MCF 10A (cell line): ENCODE measurements at regions not wholly inside any gene's neighbourhood (a gene's known extent, or its start where the extent isn't known, plus 50 kb on each side); places are given as distances from the start of the nearest gene placed in this dataset.

Source experiments
- BruUV-seq: library from RNA; stranded (reverse); fragments of 400-500 nt; replicated peaks from 2 replicates; lab custom pipeline; 2021; lab: Mats Ljungman, UMichigan
- CTCF ChIA-PET: fragments of 300-600 bp; sonication (Branson Sonifier 250); formaldehyde crosslinking; extraction: SDS; loops from one replicate; lab custom pipeline; 2021; ENCODE audit warnings: antibody characterized with exemption, inconsistent platforms; lab: Yijun Ruan, JAX
- POLR2A ChIA-PET: fragments of 300-600, 350-650 bp; sonication (Branson Sonifier 250); formaldehyde crosslinking; extraction: SDS; loops from one replicate; lab custom pipeline; 2020; ENCODE audit warnings: antibody characterized with exemption, inconsistent platforms; lab: Yijun Ruan, JAX
- DNase-seq: peaks from one replicate; pipeline ENCODE4 v3.0.0-alpha.2; 2018; ENCODE audit not compliant: unreplicated experiment
- H3K27ac Mint-ChIP-seq: one replicate; pipeline ENCODE4 v1.8.0; 2022; ENCODE audit warnings: mild to moderate bottlenecking, low read depth, mixed read lengths; ENCODE audit not compliant: unreplicated experiment
- H3K27me3 Mint-ChIP-seq: one replicate; pipeline ENCODE4 v1.8.0; 2022; ENCODE audit warnings: mixed read lengths; ENCODE audit not compliant: insufficient read depth, unreplicated experiment
- H3K36me3 Mint-ChIP-seq: one replicate; pipeline ENCODE4 v1.8.0; 2022; ENCODE audit warnings: mild to moderate bottlenecking, moderate library complexity, mixed read lengths; ENCODE audit not compliant: insufficient read depth, unreplicated experiment
- H3K4me1 Mint-ChIP-seq: one replicate; pipeline ENCODE4 v1.8.0; 2022; ENCODE audit warnings: mixed read lengths; ENCODE audit not compliant: insufficient read depth, unreplicated experiment
- H3K4me3 Mint-ChIP-seq: one replicate; pipeline ENCODE4 v1.8.0; 2022; ENCODE audit warnings: mild to moderate bottlenecking, moderate library complexity, mixed read lengths; ENCODE audit not compliant: unreplicated experiment
- H3K9me3 Mint-ChIP-seq: one replicate; pipeline ENCODE4 v1.8.0; 2022; ENCODE audit warnings: mixed read lengths; ENCODE audit not compliant: unreplicated experiment
- CTCF ChIP-seq: fragments of 200-600 bp; IDR thresholded peaks from one replicate; pipeline ENCODE4 v1.8.0; 2022; ENCODE audit warnings: antibody characterized with exemption, mild to moderate bottlenecking; ENCODE audit not compliant: unreplicated experiment
- intact Hi-C: fragments of 100-400 bp; cut with micrococcal nuclease; formaldehyde crosslinking; loops from 2 replicates; pipeline ENCODE4 v1.14.1; 2022

- Mint-ChIP-seq H3K4me1 (no peaks in the 10 kb centered on the region), H3K27ac (no peak overlapping the region), H3K4me3 (no peak overlapping the region), H3K27me3 (peaks cover 61% of the 10 kb centered on the region), H3K9me3 (no peaks in the 10 kb centered on the region), H3K36me3 (no peaks in the 10 kb centered on the region)
- ChIA-PET CTCF (interaction anchor here (0.6 kb wide), 1 partner anchor 59 kb away, joined by 4 read pairs; no protein-coding TSS in a partner anchor), POLR2A (no interaction called here)
- no peak for DNase-seq
- intact Hi-C loops: no loop called here
- no peak for TF ChIP-seq CTCF
- BruUV-seq: no TSS peak
These were observed 399.0 kb upstream of the PCDH15 start for GRCh38 chr10:55200020-55200419.

- POLR2A ChIA-PET: no interaction called here
- H3K36me3 Mint-ChIP-seq: no peaks in the 10 kb centered on the region
- TF ChIP-seq CTCF: no peak
- DNase-seq: no peak
- intact Hi-C loops: no loop called here
- peaks cover 50% of the 10 kb centered on the region for H3K27me3 Mint-ChIP-seq
- no peak overlapping the region for H3K4me3 Mint-ChIP-seq
- no TSS peak for BruUV-seq
- CTCF ChIA-PET: interaction anchor here (0.6 kb wide), 1 partner anchor 380 kb away, joined by 3 read pairs; no protein-coding TSS in a partner anchor
- H3K27ac Mint-ChIP-seq: no peak overlapping the region
- no peaks in the 10 kb centered on the region for H3K4me1 Mint-ChIP-seq
- H3K9me3 Mint-ChIP-seq: no peaks in the 10 kb centered on the region
These were observed 390.3 kb upstream of the PCDH15 start for GRCh38 chr10:55191236-55191860.

- DNase-seq: no peak
- H3K36me3 Mint-ChIP-seq: no peaks in the 10 kb centered on the region
- no peaks in the 10 kb centered on the region for H3K4me1 Mint-ChIP-seq
- H3K27me3 Mint-ChIP-seq: peaks cover 52% of the 10 kb centered on the region
- no peak for TF ChIP-seq CTCF
- ChIA-PET POLR2A (no interaction called here), CTCF (interaction anchor here (0.6 to 0.7 kb wide), 2 partner anchors 10 to 447 kb away, joined by 3 to 4 read pairs; no protein-coding TSS in a partner anchor)
- no peaks in the 10 kb centered on the region for H3K9me3 Mint-ChIP-seq
- intact Hi-C loops: no loop called here
- H3K4me3 Mint-ChIP-seq: no peak overlapping the region
- H3K27ac Mint-ChIP-seq: no peak overlapping the region
- BruUV-seq: no TSS peak
These were observed 383.0 kb upstream of the PCDH15 start for GRCh38 chr10:55183993-55184392.

- Mint-ChIP-seq H3K27me3 (peaks cover 56% of the 10 kb centered on the region), H3K9me3 (no peaks in the 10 kb centered on the region), H3K4me1 (no peaks in the 10 kb centered on the region), H3K4me3 (no peak overlapping the region), H3K36me3 (no peaks in the 10 kb centered on the region), H3K27ac (no peak overlapping the region)
- BruUV-seq: no TSS peak
- CTCF ChIA-PET: interaction anchor here (0.7 kb wide), 1 partner anchor 451 kb away, joined by 3 read pairs; no protein-coding TSS in a partner anchor
- intact Hi-C loops: no loop called here
- POLR2A ChIA-PET: no interaction called here
- no peak for TF ChIP-seq CTCF
- DNase-seq: no peak
These were observed 379.3 kb upstream of the PCDH15 start for GRCh38 chr10:55180357-55180756.
